Osteoblast (primary cell): ENCODE measurements at regions not wholly inside any gene's neighbourhood (a gene's known extent, or its start where the extent isn't known, plus 50 kb on each side); places are given as distances from the start of the nearest gene placed in this dataset.

Experiments
- DNase-seq: peaks from one replicate; pipeline ENCODE4 v3.0.0; 2011; ENCODE audit warnings: low spot score, mixed read lengths; ENCODE audit not compliant: insufficient read length; ENCODE audit errors: missing footprints
- H2AFZ ChIP-seq: 2 replicates; pipeline ENCODE4 v1.6.0; 2011; ENCODE audit warnings: mild to moderate bottlenecking, low read length
- H3K27ac ChIP-seq: 2 replicates; pipeline ENCODE4 v1.5.1; 2011; ENCODE audit warnings: mild to moderate bottlenecking, low read depth, low read length, moderate library complexity
- H3K27me3 ChIP-seq: 2 replicates; pipeline ENCODE4 v1.6.0; 2012; ENCODE audit warnings: mild to moderate bottlenecking, control low read depth, inconsistent platforms, low read length, moderate library complexity; ENCODE audit not compliant: insufficient read depth
- H3K36me3 ChIP-seq: 2 replicates; pipeline ENCODE4 v1.5.1; 2011; ENCODE audit warnings: mild to moderate bottlenecking, low read length, control low read depth, moderate library complexity; ENCODE audit not compliant: insufficient read depth
- H3K4me1 ChIP-seq: 2 replicates; pipeline ENCODE4 v1.5.1; 2011; ENCODE audit warnings: mild to moderate bottlenecking, low read length, control low read depth, moderate library complexity; ENCODE audit not compliant: insufficient read depth
- H3K4me2 ChIP-seq: 2 replicates; pipeline ENCODE4 v1.6.0; 2011; ENCODE audit warnings: mild to moderate bottlenecking, low read length; ENCODE audit not compliant: insufficient read depth
- H3K4me3 ChIP-seq: fragments of 200-600 bp; sonication (generic); 3 replicates; pipeline ENCODE4 v1.5.1; 2012; ENCODE audit warnings: mild to moderate bottlenecking, low read length, inconsistent platforms; ENCODE audit not compliant: insufficient read depth
- H3K79me2 ChIP-seq: 2 replicates; pipeline ENCODE4 v1.6.0; 2012; ENCODE audit warnings: mild to moderate bottlenecking, low read length, control low read depth, inconsistent platforms; ENCODE audit not compliant: insufficient read depth
- H3K9me3 ChIP-seq: 2 replicates; pipeline ENCODE4 v1.5.1; 2011; ENCODE audit warnings: low read depth, low read length, control low read depth
- H4K20me1 ChIP-seq: 2 replicates; pipeline ENCODE4 v1.6.0; 2012; ENCODE audit warnings: mild to moderate bottlenecking, low read length, control low read depth; ENCODE audit not compliant: insufficient read depth
- CTCF ChIP-seq: IDR thresholded peaks from 2 replicates; pipeline ENCODE4 v1.5.1; 2011; ENCODE audit warnings: mild to moderate bottlenecking, low read depth, low read length, moderate library complexity; ENCODE audit errors: extremely low read depth

DNA sequence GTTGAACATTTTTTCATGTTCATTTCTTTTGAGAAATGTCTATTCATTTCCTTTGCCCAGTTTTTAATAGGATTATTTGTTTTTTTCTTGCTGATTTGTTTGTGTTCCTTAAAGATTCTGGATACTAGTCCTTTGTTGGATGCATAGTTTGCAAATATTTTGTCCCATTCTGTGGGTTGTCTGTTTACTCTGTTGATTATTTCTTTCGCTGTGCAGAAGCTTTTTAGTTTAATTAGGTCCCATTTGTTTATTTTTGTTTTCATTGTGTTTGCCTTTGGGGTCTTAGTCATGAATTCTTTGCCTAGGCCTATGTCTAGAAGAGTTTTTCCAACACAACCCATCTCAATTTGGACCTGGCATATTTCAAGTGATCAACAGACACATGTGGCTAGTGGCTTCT is 116.1 kb upstream of the GALNT2 start:
- H3K79me2 ChIP-seq, result no peaks in the 10 kb centered on the region
- DNase-seq, result no peak
- no peak for TF ChIP-seq CTCF
- H3K27me3 ChIP-seq, result no peaks in the 10 kb centered on the region
- H3K4me1 ChIP-seq, result no peaks in the 10 kb centered on the region
- H4K20me1 ChIP-seq, result no peaks in the 10 kb centered on the region
- no peaks in the 10 kb centered on the region for H3K9me3 ChIP-seq
- no peak overlapping the region for H3K4me2 ChIP-seq
- H3K4me3 ChIP-seq, result no peak overlapping the region
- no peak overlapping the region for H2AFZ ChIP-seq
- H3K27ac ChIP-seq, result no peak overlapping the region
- no peaks in the 10 kb centered on the region for H3K36me3 ChIP-seq

- Histone ChIP-seq H3K9me3 (no peaks in the 10 kb centered on the region), H3K79me2 (no peaks in the 10 kb centered on the region), H3K4me2 (no peak overlapping the region), H3K27me3 (no peaks in the 10 kb centered on the region), H3K36me3 (no peaks in the 10 kb centered on the region), H3K4me3 (no peak overlapping the region), H2AFZ (no peak overlapping the region), H4K20me1 (no peaks in the 10 kb centered on the region), H3K27ac (no peak overlapping the region), H3K4me1 (no peaks in the 10 kb centered on the region)
- TF ChIP-seq CTCF, result no peak
- no peak for DNase-seq
These were observed 115.0 kb upstream of the GALNT2 start for GRCh38 chr1:229951856-229952534.

DNA sequence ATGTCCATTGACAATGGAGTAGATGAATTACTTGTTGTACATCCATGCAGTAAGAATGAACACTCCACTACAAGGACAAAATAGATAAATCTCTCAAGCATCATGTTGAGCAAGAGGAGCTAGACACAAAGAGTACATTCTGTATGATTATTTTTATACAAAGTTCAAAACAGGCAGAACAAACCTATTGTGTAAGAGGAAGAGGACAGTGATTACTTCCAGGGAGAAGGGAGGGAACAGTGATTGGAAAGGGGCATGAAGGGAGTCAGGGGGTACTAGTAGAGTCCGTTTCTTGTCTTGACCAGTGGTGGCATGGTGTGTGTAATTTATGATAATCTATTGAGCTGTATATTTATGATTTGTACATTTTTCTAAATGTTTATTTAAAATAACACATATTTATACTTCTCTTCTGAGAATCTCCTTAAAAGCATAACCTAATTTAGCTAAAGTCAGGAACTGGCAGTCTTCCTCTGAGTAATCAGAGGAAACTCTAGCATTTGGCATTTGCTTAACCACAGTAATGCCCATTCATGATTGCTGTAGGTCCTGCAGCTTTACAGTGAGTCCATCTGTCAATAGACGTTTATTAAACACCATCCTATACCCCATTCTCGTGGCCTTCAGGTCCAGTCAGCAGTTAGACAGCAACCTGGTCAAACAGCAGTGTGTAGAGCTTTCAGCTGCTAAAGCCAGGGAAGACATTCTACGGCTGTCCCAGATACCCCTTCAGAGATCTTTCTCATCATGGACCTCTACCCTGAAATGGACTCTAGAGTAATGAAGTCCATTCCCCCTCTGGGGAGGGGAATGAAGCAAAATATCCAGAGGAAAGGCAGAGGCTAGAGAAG is 114.1 kb upstream of the GALNT2 start:
- H3K27me3 ChIP-seq, result no peaks in the 10 kb centered on the region
- DNase-seq, result no peak
- no peaks in the 10 kb centered on the region for H3K36me3 ChIP-seq
- H2AFZ ChIP-seq, result no peak overlapping the region
- no peak overlapping the region for H3K27ac ChIP-seq
- H3K4me1 ChIP-seq, result no peaks in the 10 kb centered on the region
- no peaks in the 10 kb centered on the region for H4K20me1 ChIP-seq
- H3K79me2 ChIP-seq, result no peaks in the 10 kb centered on the region
- H3K4me2 ChIP-seq, result no peak overlapping the region
- H3K4me3 ChIP-seq, result no peak overlapping the region
- no peak for TF ChIP-seq CTCF
- no peaks in the 10 kb centered on the region for H3K9me3 ChIP-seq

DNA sequence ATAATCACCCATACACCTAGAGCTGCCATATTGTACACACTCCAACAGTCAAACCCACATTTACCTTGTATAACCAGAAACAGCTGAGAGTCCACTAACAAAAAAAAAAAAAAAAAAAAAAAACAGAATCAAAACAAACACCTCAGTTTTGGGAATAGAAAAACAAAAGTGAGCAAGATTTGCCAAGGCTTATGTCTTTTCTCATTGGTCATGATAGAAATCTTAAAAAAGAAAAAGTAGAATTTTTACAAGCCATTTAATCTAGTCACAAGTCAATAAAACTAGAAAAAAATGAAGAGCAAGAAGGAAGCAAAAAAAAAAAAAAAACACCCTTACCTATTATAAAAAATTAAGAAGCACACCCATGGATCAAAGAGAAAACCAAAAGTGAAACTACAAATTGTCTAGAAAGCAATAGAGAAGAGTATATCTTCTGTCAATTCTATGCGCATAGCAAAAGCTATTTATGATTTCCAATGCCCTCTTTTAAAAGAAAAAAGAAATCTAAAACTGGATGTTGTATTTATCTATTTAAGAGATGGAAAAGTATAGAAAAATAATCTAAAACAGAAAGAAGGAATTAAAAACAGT is 113.2 kb upstream of the GALNT2 start:
- Histone ChIP-seq H3K4me1 (no peaks in the 10 kb centered on the region), H4K20me1 (no peaks in the 10 kb centered on the region), H3K4me3 (no peak overlapping the region), H3K79me2 (no peaks in the 10 kb centered on the region), H3K9me3 (no peaks in the 10 kb centered on the region), H2AFZ (no peak overlapping the region), H3K4me2 (no peak overlapping the region), H3K36me3 (no peaks in the 10 kb centered on the region), H3K27ac (no peak overlapping the region), H3K27me3 (no peaks in the 10 kb centered on the region)
- DNase-seq, result no peak
- no peak for TF ChIP-seq CTCF
